WERI-Rb-1 (cell line): ENCODE measurements at regions not wholly inside any gene's neighbourhood (a gene's known extent, or its start where the extent isn't known, plus 50 kb on each side); places are given as distances from the start of the nearest gene placed in this dataset.

Experiments
- DNase-seq: peaks from one replicate; pipeline ENCODE4 v3.0.0-alpha.2; 2020
- H3K27ac ChIP-seq: fragments of 250-450 bp; sonication (Bioruptor Pico); 2 replicates; pipeline ENCODE4 v1.5.1; 2020; ENCODE audit warnings: mild to moderate bottlenecking, moderate library complexity
- H3K27me3 ChIP-seq: fragments of 250-450 bp; sonication (Bioruptor Pico); 2 replicates; pipeline ENCODE4 v1.5.1; 2021; ENCODE audit warnings: mild to moderate bottlenecking, low read depth, moderate library complexity; ENCODE audit not compliant: insufficient read depth, severe bottlenecking
- H3K36me3 ChIP-seq: fragments of 250-450 bp; sonication (Bioruptor Pico); 2 replicates; pipeline ENCODE4 v1.5.1; 2020; ENCODE audit warnings: mild to moderate bottlenecking, moderate library complexity
- H3K4me3 ChIP-seq: 2 replicates; pipeline ENCODE4 v1.5.1; 2011; ENCODE audit warnings: low read depth, mild to moderate bottlenecking, control low read depth, low read length
- H3K9me3 ChIP-seq: fragments of 250-450 bp; sonication (Bioruptor Pico); 2 replicates; pipeline ENCODE4 v1.5.1; 2021; ENCODE audit warnings: mild to moderate bottlenecking, moderate library complexity; ENCODE audit not compliant: severe bottlenecking
- CTCF ChIP-seq: IDR thresholded peaks from 2 replicates; pipeline ENCODE4 v1.5.1; 2011; ENCODE audit warnings: low read depth, mild to moderate bottlenecking, control low read depth, inconsistent platforms, low read length

GRCh38 chr15:100790786-100791265 is 88.8 kb upstream of the ALDH1A3 start:
- Histone ChIP-seq H3K27me3 (no peaks in the 10 kb centered on the region), H3K36me3 (no peaks in the 10 kb centered on the region), H3K4me3 (no peak overlapping the region), H3K27ac (no peak overlapping the region), H3K9me3 (no peaks in the 10 kb centered on the region)
- DNase-seq: no peak
- TF ChIP-seq CTCF: no peak

- TF ChIP-seq CTCF: no peak
- H3K27ac ChIP-seq: no peak overlapping the region
- DNase-seq: no peak
- no peaks in the 10 kb centered on the region for H3K9me3 ChIP-seq
- H3K4me3 ChIP-seq: no peak overlapping the region
- no peaks in the 10 kb centered on the region for H3K36me3 ChIP-seq
- H3K27me3 ChIP-seq: no peaks in the 10 kb centered on the region
Measured at GRCh38 chr15:100794008-100794407, 85.6 kb upstream of the ALDH1A3 start.

- Histone ChIP-seq H3K4me3 (no peak overlapping the region), H3K27ac (no peak overlapping the region), H3K27me3 (no peaks in the 10 kb centered on the region), H3K36me3 (no peaks in the 10 kb centered on the region), H3K9me3 (no peaks in the 10 kb centered on the region)
- TF ChIP-seq CTCF: no peak
- DNase-seq: no peak
Measured at GRCh38 chr15:100801256-100801900, 78.3 kb upstream of the ALDH1A3 start.

GRCh38 chr15:100802421-100803170 is 77.0 kb upstream of the ALDH1A3 start:
- H3K36me3 ChIP-seq: no peaks in the 10 kb centered on the region
- DNase-seq: no peak
- no peak for TF ChIP-seq CTCF
- H3K9me3 ChIP-seq: peaks cover 2% of the 10 kb centered on the region
- no peak overlapping the region for H3K27ac ChIP-seq
- no peak overlapping the region for H3K4me3 ChIP-seq
- H3K27me3 ChIP-seq: no peaks in the 10 kb centered on the region

- no peak overlapping the region for H3K4me3 ChIP-seq
- no peaks in the 10 kb centered on the region for H3K36me3 ChIP-seq
- H3K27ac ChIP-seq: no peak overlapping the region
- peaks cover 5% of the 10 kb centered on the region for H3K9me3 ChIP-seq
- no peaks in the 10 kb centered on the region for H3K27me3 ChIP-seq
- no peak for DNase-seq
- no peak for TF ChIP-seq CTCF
Measured at GRCh38 chr15:100803171-100803440, 76.5 kb upstream of the ALDH1A3 start.

- TF ChIP-seq CTCF: no peak
- Histone ChIP-seq H3K27ac (no peak overlapping the region), H3K27me3 (no peaks in the 10 kb centered on the region), H3K4me3 (no peak overlapping the region), H3K36me3 (no peaks in the 10 kb centered on the region), H3K9me3 (peaks cover 7% of the 10 kb centered on the region)
- no peak for DNase-seq
Measured at GRCh38 chr15:100806157-100806556, 73.5 kb upstream of the ALDH1A3 start.
